GM04504 (cell line): ENCODE measurements at regions not wholly inside any gene's neighbourhood (a gene's known extent, or its start where the extent isn't known, plus 50 kb on each side); places are given as distances from the start of the nearest gene placed in this dataset.

Source experiments
- DNase-seq: peaks from one replicate; pipeline ENCODE4 v3.0.0-alpha.2; 2012; ENCODE audit warnings: low read depth

- DNase-seq = no peak
Measured at GRCh38 chr6:40937491-40937890, 101.5 kb downstream of the UNC5CL start.

DNA sequence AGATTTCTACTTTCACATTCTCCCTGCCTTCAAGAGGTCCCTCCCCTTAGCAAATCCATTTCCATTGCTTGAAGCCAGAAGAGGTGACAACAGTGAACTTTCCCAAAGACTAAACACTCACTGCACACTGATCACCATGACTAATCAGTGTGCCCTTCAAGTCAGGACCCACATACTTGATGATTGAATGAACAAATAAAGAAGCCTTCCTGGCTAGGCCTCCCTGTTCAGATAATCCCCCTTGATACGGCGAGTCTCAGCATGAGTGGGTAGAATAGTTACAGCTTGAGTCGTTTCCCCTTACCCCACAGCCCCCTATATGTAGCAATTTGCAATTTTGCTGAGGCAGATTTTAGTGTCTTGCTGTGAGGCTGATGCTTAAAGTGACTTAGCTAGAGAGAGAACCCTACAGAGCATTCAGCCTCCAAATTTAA, 102.2 kb downstream of the UNC5CL start:
- no peak for DNase-seq

DNA sequence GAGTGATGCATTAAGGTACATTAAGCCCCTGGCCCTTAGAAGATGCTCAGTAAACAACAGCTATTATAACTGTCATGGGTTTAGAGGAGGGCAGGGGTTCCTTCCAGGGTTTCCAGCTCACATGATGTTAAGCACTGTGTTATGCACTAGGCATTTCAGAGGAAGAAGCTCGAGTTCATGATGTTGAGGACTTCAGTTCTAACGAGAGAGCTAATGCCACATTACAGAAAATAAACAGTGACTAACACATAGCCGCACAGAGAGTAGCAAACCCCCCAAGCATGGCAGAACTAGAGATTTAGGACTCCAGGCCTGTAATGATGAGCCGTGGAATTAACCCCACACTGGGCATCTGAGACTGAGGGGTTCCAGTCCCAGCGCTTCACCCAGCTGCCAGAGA, 105.2 kb downstream of the UNC5CL start:
- DNase-seq = no peak

DNA sequence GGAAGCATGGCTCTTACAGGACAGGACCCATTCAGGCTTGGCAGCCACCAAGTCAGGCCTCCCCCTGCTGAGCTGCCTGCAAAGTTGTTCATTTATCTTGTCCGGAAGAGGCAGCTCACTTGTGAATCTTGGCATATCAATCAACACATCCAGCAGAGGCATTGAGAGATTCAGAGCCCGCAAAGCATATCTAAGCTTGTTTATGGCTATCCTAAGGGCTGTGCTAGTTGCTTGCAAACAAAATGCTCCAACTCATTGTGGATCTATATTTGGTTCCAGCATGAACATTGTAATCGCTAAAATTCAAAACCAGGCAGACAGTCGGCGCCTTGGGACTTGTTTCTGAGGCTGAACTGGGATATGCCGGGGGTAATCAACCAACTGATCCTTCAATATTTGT, 106.1 kb downstream of the UNC5CL start:
- DNase-seq = no peak

- no peak for DNase-seq
Measured at GRCh38 chr6:40932366-40932765, 106.7 kb downstream of the UNC5CL start.

DNA sequence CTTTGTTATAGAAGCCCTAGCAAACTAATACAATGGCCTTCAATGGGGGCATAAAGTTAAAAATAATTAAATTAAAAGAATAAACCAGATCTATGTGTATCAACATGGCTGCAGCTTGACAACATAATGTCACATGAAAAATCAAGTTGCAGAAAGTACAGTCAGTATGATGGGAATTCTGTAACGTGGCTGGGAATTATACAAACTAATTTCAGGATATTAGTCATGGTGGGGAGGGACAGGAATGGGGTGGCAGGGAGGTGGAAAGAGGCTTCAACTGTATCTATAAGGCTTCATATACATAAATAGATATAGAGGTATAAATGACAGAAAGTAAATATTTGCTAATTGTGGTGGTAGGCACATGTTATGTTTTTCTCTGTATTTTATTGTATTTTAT, 107.1 kb downstream of the UNC5CL start:
- DNase-seq = no peak

DNA sequence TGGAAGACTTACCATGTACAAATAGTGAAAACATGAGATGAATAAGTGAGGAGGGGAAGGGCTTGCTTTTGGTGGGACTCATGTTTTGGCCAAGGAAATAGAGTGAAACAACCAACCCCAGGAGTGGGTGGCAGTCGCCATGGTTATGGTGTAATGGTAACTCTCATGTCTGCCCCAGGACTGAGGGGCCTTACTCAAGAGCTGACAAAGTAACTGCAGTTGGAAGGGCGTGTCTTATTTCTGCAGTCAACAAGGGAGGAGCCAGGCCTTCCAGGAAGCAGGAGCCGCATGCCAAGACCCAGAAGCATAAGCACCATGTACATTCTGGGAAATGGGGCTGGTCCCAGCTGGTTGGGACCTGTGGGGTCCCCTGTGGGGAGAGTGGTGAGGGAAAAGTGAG, 108.5 kb downstream of the UNC5CL start:
- DNase-seq = no peak

DNA sequence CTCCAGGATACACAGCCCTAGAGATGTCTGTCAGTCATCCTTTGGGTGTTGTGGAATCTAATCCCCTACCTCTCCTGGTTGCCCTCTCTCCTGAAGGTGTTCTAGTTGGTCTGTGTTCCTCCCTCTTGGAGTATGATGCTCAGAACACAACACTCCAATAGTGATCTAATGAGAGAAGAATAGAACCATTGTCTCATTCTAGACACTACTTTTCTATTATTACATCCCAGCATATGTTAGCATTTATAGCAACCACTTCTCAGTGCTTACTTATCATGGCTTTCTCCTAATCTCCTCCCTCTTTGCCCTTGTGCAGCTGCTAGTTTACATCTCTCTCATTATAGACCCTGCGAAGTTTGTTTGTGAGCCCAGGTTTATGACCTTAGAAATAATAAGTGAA, 109.0 kb downstream of the UNC5CL start:
- DNase-seq = no peak

DNA sequence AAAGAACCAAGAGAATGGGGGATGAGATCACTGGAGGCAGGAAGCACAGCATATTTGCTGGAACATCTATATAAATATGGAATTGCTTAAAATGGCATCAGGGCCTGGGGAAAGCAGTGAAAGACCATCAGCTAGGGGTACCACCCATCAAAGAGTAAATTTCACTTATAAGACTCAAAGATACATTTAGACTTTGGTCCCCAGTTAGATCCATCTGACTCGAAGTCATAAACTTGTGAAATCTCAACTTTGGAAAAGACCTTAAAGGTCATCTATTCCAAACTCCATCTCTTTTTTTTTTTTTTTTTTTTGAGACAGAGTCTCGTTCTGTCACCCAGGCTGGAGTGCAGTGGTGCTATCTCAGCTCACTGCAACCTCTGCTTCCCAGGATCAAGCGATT, 109.8 kb downstream of the UNC5CL start:
- no peak for DNase-seq

DNA sequence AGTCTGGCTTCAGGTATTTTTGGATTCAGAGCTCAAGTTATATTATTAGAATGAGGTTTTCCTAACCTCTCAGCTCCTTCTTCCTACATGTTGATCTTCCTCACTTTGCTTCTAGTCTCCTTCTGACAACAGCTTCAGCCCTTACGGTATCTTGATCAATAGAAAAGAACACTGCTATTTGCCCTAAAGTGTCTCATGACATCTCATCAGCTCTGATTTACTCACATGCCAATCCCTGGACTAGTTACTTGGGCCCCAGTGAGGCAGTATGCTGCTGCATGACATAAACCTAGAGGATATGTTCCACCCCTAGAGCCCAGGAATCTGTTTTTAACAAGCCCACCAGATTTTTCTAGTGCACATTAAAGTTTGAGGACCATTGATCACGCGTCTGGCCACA, 110.3 kb downstream of the UNC5CL start:
- DNase-seq = no peak

DNA sequence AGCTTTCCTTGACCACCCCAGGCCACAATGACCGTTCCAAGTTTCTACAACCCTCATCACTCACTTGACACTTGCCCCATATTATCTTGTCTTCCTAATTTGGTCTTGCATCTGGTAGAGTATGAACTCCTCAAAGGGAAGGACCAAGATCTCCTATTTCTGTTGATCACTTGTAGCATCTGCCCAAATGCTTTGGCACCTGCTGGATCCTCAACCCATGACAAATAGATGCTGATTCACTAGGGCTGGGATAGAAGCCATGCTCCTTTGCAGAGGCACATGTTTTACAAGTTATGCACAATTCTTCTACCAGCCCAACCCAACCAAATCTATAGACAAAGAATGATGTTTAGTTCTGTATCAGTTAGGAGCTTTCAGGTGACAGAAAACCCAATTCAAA, 110.7 kb downstream of the UNC5CL start:
- DNase-seq = no peak

GRCh38 chr6:40925341-40925740, 113.7 kb downstream of the UNC5CL start:
- DNase-seq = no peak

DNA sequence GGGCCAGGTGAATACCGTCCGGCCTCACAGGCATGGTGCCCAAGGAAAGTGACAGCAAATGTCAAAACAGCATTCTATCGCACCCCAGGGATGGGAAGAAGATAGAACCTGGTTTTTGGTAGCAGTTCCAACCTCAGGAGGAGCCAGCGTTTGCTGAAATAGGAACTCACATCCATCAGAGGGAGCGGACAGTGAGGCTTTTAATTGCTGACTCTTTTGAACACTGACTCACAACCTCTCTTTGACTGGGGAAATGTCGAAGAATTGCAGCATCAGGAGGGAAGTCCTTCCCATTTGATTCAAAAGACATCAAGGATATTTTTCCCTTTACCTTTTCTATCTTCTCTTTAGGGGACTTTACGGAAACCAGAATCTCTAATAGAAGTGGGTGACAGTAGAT, 114.2 kb downstream of the UNC5CL start:
- DNase-seq = no peak

- no peak for DNase-seq
Measured at GRCh38 chr6:40923880-40924279, 115.1 kb downstream of the UNC5CL start.

DNA sequence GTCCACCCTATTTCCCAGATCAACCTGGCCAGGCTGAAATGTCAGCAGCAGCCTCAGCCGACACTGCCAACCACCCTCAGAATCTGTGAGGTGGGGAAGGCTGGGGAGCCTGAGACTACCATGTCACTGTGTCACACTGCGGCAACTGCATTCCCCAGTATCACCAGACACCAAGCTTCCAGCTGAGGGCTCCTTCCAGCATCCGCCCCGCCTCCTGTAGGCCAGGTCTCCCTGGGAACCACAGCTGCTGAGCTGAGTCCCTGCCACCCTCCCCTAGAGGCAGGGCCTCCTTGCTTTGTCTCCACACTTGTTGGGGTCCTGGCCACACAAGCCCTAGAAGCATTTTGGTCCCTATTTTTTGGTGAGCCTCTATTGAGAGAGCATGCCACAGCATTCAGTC, 115.7 kb downstream of the UNC5CL start:
- DNase-seq = no peak

DNA sequence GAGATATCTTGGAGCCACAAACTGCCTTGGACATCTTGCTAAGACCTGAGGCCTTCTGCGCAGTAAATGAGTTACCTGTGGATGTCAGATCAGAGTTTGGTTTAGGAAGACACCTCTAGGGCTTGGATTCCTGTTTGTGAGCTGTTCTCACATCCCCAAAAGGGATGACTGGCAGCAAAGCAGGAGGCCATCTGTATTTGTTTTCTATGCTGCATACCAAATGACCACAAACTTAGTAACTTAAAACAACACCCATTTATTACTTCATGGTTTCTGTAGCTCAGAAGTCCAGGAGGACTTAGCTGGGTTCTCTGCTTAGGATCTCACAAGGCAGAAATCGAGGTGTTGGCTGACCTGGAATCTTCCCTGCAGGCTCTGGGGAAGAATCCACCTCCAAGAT, 116.7 kb downstream of the UNC5CL start:
- DNase-seq = no peak

DNA sequence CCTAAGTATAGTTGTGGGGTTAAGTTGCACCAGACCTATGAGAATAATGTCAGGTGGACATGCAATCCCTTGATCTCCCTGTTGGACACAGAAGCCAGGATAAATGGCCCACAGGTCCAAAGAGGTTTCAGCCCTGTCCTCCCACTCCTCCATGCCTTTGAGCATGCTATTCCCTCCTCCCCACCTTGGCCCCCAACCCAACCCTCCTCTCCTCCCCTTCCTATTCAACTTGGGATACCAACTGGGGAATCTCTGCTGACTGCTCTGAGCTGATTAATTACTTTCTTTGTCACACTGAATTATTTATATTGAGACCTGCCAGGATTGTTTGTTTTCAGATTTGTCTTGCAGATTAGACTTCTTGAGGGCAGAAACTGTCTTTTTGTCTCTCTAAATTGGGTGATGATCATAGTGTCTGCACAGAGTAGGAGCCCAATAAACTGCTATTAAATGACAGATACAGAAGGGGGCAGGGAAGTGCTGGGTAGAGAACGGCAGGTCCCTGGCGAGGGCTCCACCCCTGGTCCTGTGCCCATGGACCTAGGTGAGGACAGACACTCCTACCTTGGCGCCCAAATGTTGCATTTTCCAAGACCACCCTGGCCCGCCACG, 120.9 kb downstream of the UNC5CL start:
- no peak for DNase-seq

DNA sequence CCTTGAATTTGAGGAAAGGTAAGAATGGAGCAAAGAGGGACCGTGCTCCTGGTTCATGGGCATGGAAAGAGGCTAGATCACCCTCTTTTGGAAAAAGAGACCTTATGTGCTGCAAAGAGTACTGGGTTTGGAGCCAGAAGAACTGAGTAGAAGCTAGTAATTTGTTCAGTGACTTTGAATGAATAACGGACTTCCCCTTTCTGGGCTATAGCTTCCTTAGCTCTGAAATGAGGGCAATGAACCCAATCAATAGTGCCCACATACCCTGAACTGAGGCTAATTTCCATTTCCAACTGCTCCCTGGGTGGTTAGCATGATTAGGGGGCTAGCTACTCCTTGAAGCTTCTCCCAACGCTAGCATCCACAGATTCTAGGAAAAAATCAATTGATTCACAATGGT, 121.4 kb downstream of the UNC5CL start:
- DNase-seq = no peak

GRCh38 chr6:40916845-40917244, 122.2 kb downstream of the UNC5CL start:
- DNase-seq = peak; percentile 46

DNA sequence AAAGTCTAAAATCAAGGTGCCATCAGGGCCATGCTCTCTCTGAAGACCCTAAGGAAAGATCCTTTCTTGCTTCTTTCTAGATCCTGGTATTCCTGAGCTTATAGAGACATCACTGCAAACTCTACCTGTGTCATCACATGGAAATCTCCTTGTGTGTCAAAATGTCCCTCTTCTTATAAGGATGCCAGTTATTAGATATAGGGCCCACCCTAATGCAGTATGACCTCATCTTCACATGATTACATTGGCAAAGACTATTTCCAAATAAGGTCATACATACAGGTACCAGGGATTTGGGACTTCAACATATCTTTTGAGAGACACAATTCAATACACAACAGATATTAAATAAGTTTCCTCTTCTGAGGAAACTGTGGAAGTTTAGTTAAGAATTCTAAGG, 123.9 kb downstream of the UNC5CL start:
- DNase-seq = no peak

DNA sequence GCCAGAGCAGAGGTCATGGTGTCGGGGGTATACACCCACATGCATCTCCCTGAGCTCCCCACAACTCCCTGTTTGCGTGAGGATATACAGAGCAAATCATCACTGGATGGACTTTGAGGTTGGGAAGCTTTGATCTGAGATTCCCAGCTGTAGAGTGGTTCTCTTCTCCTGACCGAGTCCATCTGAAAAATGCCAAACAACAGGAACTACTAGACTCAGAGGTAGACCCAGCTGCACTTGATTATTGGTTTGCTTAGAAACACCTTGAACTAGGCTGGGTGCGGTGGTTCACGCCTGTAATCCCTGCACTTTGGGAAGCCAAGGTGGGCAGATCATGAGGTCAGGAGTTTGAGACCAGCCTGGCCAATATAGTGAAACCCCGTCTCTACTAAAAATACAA, 125.0 kb downstream of the UNC5CL start:
- DNase-seq = no peak

DNA sequence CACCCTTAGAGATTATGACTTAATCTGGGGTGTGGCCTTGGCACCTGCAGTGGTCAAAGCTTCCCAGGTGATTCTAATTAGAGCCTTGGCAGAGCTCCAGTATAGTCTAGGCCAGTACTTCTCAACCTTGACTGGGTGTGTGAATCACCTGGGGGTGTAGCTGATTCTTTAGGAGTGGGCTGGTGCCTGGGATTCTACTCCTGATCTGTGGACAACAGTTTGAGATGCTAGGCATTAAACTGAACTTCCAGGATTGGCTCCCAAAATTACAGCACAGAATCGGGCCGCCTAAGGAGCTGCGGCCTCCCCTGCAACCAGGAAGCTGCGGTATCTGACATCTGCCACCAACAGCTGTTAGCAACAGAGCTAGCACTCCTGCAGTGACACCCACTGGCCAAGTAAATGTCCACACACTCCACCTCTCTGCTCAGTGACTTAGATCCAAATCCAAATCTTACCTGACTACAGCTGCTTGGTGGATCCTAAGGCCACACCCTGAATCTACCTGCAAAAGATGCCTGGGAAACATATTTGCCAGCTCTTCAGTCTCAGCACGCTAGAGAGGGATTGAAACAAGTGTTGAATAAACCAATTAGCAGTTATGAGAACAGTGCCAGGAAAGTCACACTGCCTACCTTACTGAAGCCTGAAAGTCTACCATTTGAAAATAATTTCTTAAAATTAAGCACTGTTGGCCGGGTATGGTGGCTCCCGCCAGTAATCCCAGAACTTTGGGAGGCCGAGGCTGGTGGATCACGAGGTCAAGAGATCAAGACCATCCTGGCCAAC, 126.7 kb downstream of the UNC5CL start:
- DNase-seq = no peak

- no peak for DNase-seq
Measured at GRCh38 chr6:40910260-40910893, 128.6 kb downstream of the UNC5CL start.

GRCh38 chr6:40909811-40910210, 129.2 kb downstream of the UNC5CL start:
- no peak for DNase-seq
